ENCODE measurements at regions not wholly inside any gene's neighbourhood (a gene's known extent, or its start where the extent isn't known, plus 50 kb on each side); places are given as distances from the start of the nearest gene placed in this dataset.

DNA sequence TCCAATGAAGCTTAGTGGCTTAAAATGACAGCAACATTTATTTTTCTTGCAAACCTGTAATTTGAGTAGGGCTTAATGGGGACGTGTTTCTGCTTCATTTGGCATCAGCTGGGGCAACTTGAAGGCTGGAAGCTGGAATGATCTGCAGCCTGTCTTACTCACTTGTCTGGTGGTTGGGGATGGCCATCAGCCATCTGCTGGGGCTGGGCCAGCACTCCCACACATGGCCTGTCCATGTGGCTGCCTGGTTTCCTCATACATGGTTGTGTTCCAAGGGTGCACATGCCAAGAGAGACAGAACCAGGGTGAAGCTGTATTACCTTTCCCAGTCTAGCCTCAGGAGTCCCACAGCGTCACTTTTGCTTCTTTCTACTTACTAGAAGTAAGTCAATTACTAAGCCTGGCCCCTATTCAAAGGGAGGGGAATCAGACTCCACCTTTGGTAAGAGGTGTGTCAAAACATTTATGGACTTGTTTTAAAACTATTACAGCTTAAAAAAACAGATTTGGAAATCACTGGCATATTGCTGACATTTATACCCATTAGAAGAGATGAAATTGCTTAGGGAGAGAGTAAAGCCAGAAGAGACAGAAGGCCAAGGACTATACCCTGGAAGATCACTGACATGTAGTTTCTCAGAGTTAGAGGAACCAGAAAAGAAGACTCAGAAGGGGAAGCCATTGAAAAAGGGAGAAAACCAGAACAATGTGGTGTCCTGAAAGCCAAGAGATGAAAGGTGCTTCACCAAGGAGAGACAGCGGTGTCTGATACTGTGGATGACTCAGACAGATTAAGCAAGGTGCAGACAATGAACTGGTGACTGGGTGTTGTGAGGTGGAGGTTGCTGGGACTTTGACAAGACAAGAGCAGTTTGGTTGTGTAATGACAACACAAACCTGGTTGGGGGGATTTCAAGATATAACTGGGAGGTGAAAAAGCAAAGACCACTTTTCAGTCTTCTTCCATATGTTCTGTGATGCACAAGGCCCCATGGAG lies 345.2 kb downstream of the GJA1 start:
- no peak for TF ChIP-seq POLR2A (IDR thresholded peaks at IDR 0.05)
- TF ChIP-seq, protein P1, sequence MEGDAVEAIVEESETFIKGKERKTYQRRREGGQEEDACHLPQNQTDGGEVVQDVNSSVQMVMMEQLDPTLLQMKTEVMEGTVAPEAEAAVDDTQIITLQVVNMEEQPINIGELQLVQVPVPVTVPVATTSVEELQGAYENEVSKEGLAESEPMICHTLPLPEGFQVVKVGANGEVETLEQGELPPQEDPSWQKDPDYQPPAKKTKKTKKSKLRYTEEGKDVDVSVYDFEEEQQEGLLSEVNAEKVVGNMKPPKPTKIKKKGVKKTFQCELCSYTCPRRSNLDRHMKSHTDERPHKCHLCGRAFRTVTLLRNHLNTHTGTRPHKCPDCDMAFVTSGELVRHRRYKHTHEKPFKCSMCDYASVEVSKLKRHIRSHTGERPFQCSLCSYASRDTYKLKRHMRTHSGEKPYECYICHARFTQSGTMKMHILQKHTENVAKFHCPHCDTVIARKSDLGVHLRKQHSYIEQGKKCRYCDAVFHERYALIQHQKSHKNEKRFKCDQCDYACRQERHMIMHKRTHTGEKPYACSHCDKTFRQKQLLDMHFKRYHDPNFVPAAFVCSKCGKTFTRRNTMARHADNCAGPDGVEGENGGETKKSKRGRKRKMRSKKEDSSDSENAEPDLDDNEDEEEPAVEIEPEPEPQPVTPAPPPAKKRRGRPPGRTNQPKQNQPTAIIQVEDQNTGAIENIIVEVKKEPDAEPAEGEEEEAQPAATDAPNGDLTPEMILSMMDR (IDR thresholded peaks at IDR 0.05), result no peak

All from vagina (tissue), 2 donors.